MM.1S (cell line): ENCODE measurements at regions not wholly inside any gene's neighbourhood (a gene's known extent, or its start where the extent isn't known, plus 50 kb on each side); places are given as distances from the start of the nearest gene placed in this dataset.

Experiments
- DNase-seq: peaks from one replicate; pipeline ENCODE4 v3.0.0-alpha.2; 2015
- H2AFZ ChIP-seq: fragments of 300-600 bp; sonication (generic); 2 replicates; pipeline ENCODE4 v1.6.0; 2016; ENCODE audit warnings: antibody characterized with exemption, low read length
- H3F3A ChIP-seq: fragments of 300-600 bp; sonication (generic); 2 replicates; pipeline ENCODE4 v1.6.1; 2016; ENCODE audit warnings: mild to moderate bottlenecking, antibody characterized with exemption, low read length, moderate library complexity, mixed read lengths; ENCODE audit not compliant: insufficient read depth
- H3K27ac ChIP-seq: fragments of 300-600 bp; sonication (generic); 2 replicates; pipeline ENCODE4 v1.5.1; 2016; ENCODE audit warnings: mild to moderate bottlenecking, low read length
- H3K27me3 ChIP-seq: fragments of 300-600 bp; sonication (generic); replicated peaks from 2 replicates; pipeline ENCODE4 v1.6.0; 2016; ENCODE audit warnings: low read length; ENCODE audit not compliant: insufficient read depth
- H3K36me3 ChIP-seq: fragments of 300-600 bp; sonication (generic); replicated peaks from 2 replicates; pipeline ENCODE4 v1.6.1; 2016; ENCODE audit warnings: mild to moderate bottlenecking, low read length, mixed read lengths; ENCODE audit not compliant: insufficient read depth
- H3K4me1 ChIP-seq: fragments of 300-600 bp; sonication (generic); 2 replicates; pipeline ENCODE4 v1.6.1; 2016; ENCODE audit warnings: low read length, mixed read lengths
- H3K4me2 ChIP-seq: fragments of 300-600 bp; sonication (generic); 2 replicates; pipeline ENCODE4 v1.6.0; 2016; ENCODE audit warnings: low read depth, low read length
- H3K4me3 ChIP-seq: fragments of 300-600 bp; sonication (generic); 2 replicates; pipeline ENCODE4 v1.5.1; 2016; ENCODE audit warnings: low read length, mixed read lengths
- H3K79me2 ChIP-seq: fragments of 300-600 bp; sonication (generic); 2 replicates; pipeline ENCODE4 v1.6.1; 2016; ENCODE audit warnings: mixed run types, low read length, mixed read lengths
- H3K9ac ChIP-seq: fragments of 300-600 bp; sonication (generic); 2 replicates; pipeline ENCODE4 v1.6.1; 2016; ENCODE audit warnings: low read length, mixed read lengths
- H3K9me2 ChIP-seq: fragments of 300-600 bp; sonication (generic); replicated peaks from 2 replicates; pipeline ENCODE4 v1.6.1; 2016; ENCODE audit warnings: mild to moderate bottlenecking, low read length, mixed read lengths; ENCODE audit not compliant: insufficient read depth
- H3K9me3 ChIP-seq: fragments of 300-600 bp; sonication (generic); replicated peaks from 2 replicates; pipeline ENCODE4 v1.6.1; 2016; ENCODE audit warnings: mild to moderate bottlenecking, low read length, mixed read lengths; ENCODE audit not compliant: insufficient read depth
- H4K20me1 ChIP-seq: fragments of 300-600 bp; sonication (generic); 2 replicates; pipeline ENCODE4 v1.6.1; 2016; ENCODE audit warnings: mild to moderate bottlenecking, low read length, moderate library complexity, mixed read lengths; ENCODE audit not compliant: insufficient read depth
- CTCF ChIP-seq: fragments of 300-600 bp; sonication (generic); IDR thresholded peaks from 2 replicates; pipeline ENCODE4 v1.5.1; 2016; ENCODE audit warnings: antibody characterized with exemption, low read length, mixed read lengths
- EZH2 ChIP-seq: fragments of 300-600 bp; sonication (generic); optimal IDR thresholded peaks from 2 replicates; pipeline ENCODE3; 2017; ENCODE audit warnings: low read depth, mild to moderate bottlenecking, antibody characterized with exemption, low read length, mixed read lengths
- EZH2phosphoT487 ChIP-seq: fragments of 300-600 bp; sonication (generic); IDR thresholded peaks from 2 replicates; pipeline ENCODE4 v1.6.1; 2018; ENCODE audit warnings: antibody characterized with exemption, low read length

- no peak for TF ChIP-seq EZH2
- no peak for TF ChIP-seq EZH2phosphoT487
- no peak for TF ChIP-seq CTCF
- Histone ChIP-seq H3F3A (no peaks in the 10 kb centered on the region), H3K9me3 (no peaks in the 10 kb centered on the region), H2AFZ (no peak overlapping the region), H3K79me2 (no peaks in the 10 kb centered on the region), H3K4me2 (no peak overlapping the region), H3K9ac (no peak overlapping the region), H3K9me2 (no peaks in the 10 kb centered on the region), H3K27ac (no peak overlapping the region), H3K4me1 (no peaks in the 10 kb centered on the region), H3K36me3 (no peaks in the 10 kb centered on the region), H4K20me1 (no peaks in the 10 kb centered on the region), H3K27me3 (no peaks in the 10 kb centered on the region), H3K4me3 (no peak overlapping the region)
- no peak for DNase-seq
Measured at GRCh38 chr11:116386118-116386699, 386.6 kb downstream of the BUD13 start.

GRCh38 chr11:116384876-116385275 is 387.9 kb downstream of the BUD13 start:
- H3K27ac ChIP-seq, result no peak overlapping the region
- H3K79me2 ChIP-seq, result no peaks in the 10 kb centered on the region
- no peak overlapping the region for H3K4me2 ChIP-seq
- no peaks in the 10 kb centered on the region for H3K9me2 ChIP-seq
- no peak overlapping the region for H2AFZ ChIP-seq
- TF ChIP-seq CTCF, result no peak
- TF ChIP-seq EZH2, result no peak
- TF ChIP-seq EZH2phosphoT487, result no peak
- H3K36me3 ChIP-seq, result no peaks in the 10 kb centered on the region
- no peaks in the 10 kb centered on the region for H3F3A ChIP-seq
- H3K9ac ChIP-seq, result no peak overlapping the region
- H4K20me1 ChIP-seq, result no peaks in the 10 kb centered on the region
- no peak overlapping the region for H3K4me3 ChIP-seq
- H3K27me3 ChIP-seq, result no peaks in the 10 kb centered on the region
- no peaks in the 10 kb centered on the region for H3K4me1 ChIP-seq
- DNase-seq, result no peak
- H3K9me3 ChIP-seq, result no peaks in the 10 kb centered on the region

GRCh38 chr11:116384407-116384806 is 388.4 kb downstream of the BUD13 start:
- no peak for TF ChIP-seq EZH2
- TF ChIP-seq CTCF, result no peak
- TF ChIP-seq EZH2phosphoT487, result no peak
- Histone ChIP-seq H3K9ac (no peak overlapping the region), H3K79me2 (no peaks in the 10 kb centered on the region), H3F3A (no peaks in the 10 kb centered on the region), H3K4me2 (no peak overlapping the region), H3K9me3 (no peaks in the 10 kb centered on the region), H2AFZ (no peak overlapping the region), H3K4me1 (no peaks in the 10 kb centered on the region), H3K9me2 (no peaks in the 10 kb centered on the region), H3K27me3 (no peaks in the 10 kb centered on the region), H4K20me1 (no peaks in the 10 kb centered on the region), H3K27ac (no peak overlapping the region), H3K4me3 (no peak overlapping the region), H3K36me3 (no peaks in the 10 kb centered on the region)
- DNase-seq, result no peak
